A549 (cell line): ENCODE measurements at regions not wholly inside any gene's neighbourhood (a gene's known extent, or its start where the extent isn't known, plus 50 kb on each side); places are given as distances from the start of the nearest gene placed in this dataset.
A peak's percentile ranks its signal among the peaks of the same experiment; 100 is the strongest.

Experiments
- ATAC-seq, 2 experiments: fragments of 200-7000 bp in 1 of 2; fragments of >200 bp in 1 of 2; cut with Nextera tagmentation in 1 of 2; cut with Tn5 transposase in 1 of 2; 3 replicates each; pipeline versions ENCODE4 v1.8.0 to v1.9.1; 2018 to 2020; ENCODE audit warnings: mild to moderate bottlenecking in 1 of 2, moderate library complexity in 1 of 2
- CTCF ChIA-PET: fragments of 300-600 bp; sonication (Branson Sonifier 250); formaldehyde crosslinking; extraction: SDS; loops from one replicate; lab custom pipeline; 2021; ENCODE audit warnings: antibody characterized with exemption, inconsistent platforms; lab: Yijun Ruan, JAX
- POLR2A ChIA-PET: fragments of 350-600 bp; formaldehyde crosslinking; extraction: SDS; loops from one replicate; lab custom pipeline; 2021; ENCODE audit warnings: antibody characterized with exemption, inconsistent platforms; lab: Yijun Ruan, JAX
- DNase-seq, 2 experiments: peaks; one replicate each; pipeline versions ENCODE4 v3.0.0 to v3.0.0-alpha.2; 2011 to 2016; ENCODE audit warnings: low read depth in 1 of 2, low spot score in 1 of 2
- FAIRE-seq: peaks from 2 replicates; lab custom pipeline; 2011; peaks lifted over from hg19 to GRCh38; lab: Jason Lieb, UNC
- H3K27ac ChIP-seq, 2 experiments: fragments of >200 bp; sonication (Bioruptor Twin); formaldehyde crosslinking; 3 replicates each; pipeline ENCODE4 v1.5.1; 2016 to 2017
- H3K4me1 ChIP-seq: fragments of >200 bp; sonication (Bioruptor Twin); formaldehyde crosslinking; 3 replicates; pipeline ENCODE4 v1.6.1; 2016
- H3K4me2 ChIP-seq: fragments of >200 bp; sonication (Bioruptor Twin); formaldehyde crosslinking; 3 replicates; pipeline ENCODE4 v1.6.1; 2016
- H3K4me3 ChIP-seq: fragments of >200 bp; sonication (Bioruptor Twin); formaldehyde crosslinking; 3 replicates; pipeline ENCODE4 v1.5.1; 2016
- H3K9me3 ChIP-seq: fragments of >200 bp; sonication (Bioruptor Twin); formaldehyde crosslinking; 3 replicates; pipeline ENCODE4 v1.6.1; 2016
- BHLHE40 ChIP-seq: IDR thresholded peaks from 2 replicates; pipeline ENCODE4 v1.6.1; 2012; ENCODE audit warnings: low read depth, low read length, inconsistent platforms
- CBX8 ChIP-seq: fragments of 200-600 bp; sonication (generic); IDR thresholded peaks from 2 replicates; pipeline ENCODE4 v1.6.1; 2016
- CEBPB ChIP-seq, 2 experiments: fragments of >200 bp in 1 of 2; sonication (Bioruptor Twin) in 1 of 2; formaldehyde crosslinking in 1 of 2; IDR thresholded peaks; 2 replicates each; pipeline ENCODE4 v1.6.1; 2012 to 2016
- CHD2 ChIP-seq: fragments of 150-350 bp; IDR thresholded peaks from 2 replicates; pipeline ENCODE4 v1.6.1; 2014; ENCODE audit warnings: low read length; ENCODE audit not compliant: partially characterized antibody
- CHD4 ChIP-seq: fragments of 200-600 bp; sonication (generic); IDR thresholded peaks from 2 replicates; pipeline ENCODE4 v1.6.1; 2016; ENCODE audit warnings: antibody characterized with exemption, mild to moderate bottlenecking, borderline replicate concordance
- FOSL2 ChIP-seq, 2 experiments: fragments of 450-650 bp in 1 of 2; fragments of >200 bp in 1 of 2; sonication (Bioruptor Twin) in 1 of 2; formaldehyde crosslinking; IDR thresholded peaks; 2 replicates each; pipeline versions ENCODE4 v1.5.0 to v1.6.1; 2016 to 2020; ENCODE audit warnings: mild to moderate bottlenecking in 1 of 2, moderate library complexity in 1 of 2
- GATA3 ChIP-seq: IDR thresholded peaks from 2 replicates; pipeline ENCODE4 v1.6.1; 2012; ENCODE audit warnings: borderline replicate concordance
- JUNB ChIP-seq: fragments of >200 bp; sonication (Bioruptor Twin); formaldehyde crosslinking; IDR thresholded peaks from 2 replicates; pipeline ENCODE4 v1.6.1; 2016
- KDM1A ChIP-seq: fragments of 200-600 bp; sonication (generic); IDR thresholded peaks from 2 replicates; pipeline ENCODE4 v1.6.1; 2016; ENCODE audit warnings: low read depth, mild to moderate bottlenecking
- MAFK ChIP-seq: fragments of 450-650 bp; IDR thresholded peaks from 2 replicates; pipeline ENCODE4 v1.6.1; 2014; ENCODE audit not compliant: partially characterized antibody
- NR3C1 ChIP-seq: fragments of >200 bp; sonication (Bioruptor Twin); formaldehyde crosslinking; IDR thresholded peaks from 3 replicates; pipeline ENCODE4 v1.6.1; 2017
- TFCP2L1 ChIP-seq: fragments of 250-450 bp; sonication (Bioruptor Pico); IDR thresholded peaks from 2 replicates; pipeline ENCODE4 v1.5.0; 2021; ENCODE audit warnings: mild to moderate bottlenecking
- ZC3H11A ChIP-seq: fragments of 450-650 bp; IDR thresholded peaks from 2 replicates; pipeline ENCODE4 v1.6.1; 2014; ENCODE audit warnings: antibody characterized with exemption, mild to moderate bottlenecking
- ZFP36 ChIP-seq: fragments of 450-650 bp; IDR thresholded peaks from 2 replicates; pipeline ENCODE4 v1.6.1; 2014; ENCODE audit warnings: borderline replicate concordance; ENCODE audit not compliant: partially characterized antibody
- ZSCAN20 ChIP-seq: fragments of 250-450 bp; sonication (Bioruptor Pico); IDR thresholded peaks from 2 replicates; pipeline ENCODE4 v1.8.0; 2022; ENCODE audit warnings: mild to moderate bottlenecking, moderate library complexity
- WGBS: methylation state at CpG from one replicate; pipeline ENCODE4 v1.1.6; 2017; ENCODE audit errors: missing lambda C conversion rate; 5-methylcytosine and 5-hydroxymethylcytosine counted together
- TF ChIP-seq, protein P1 (sequence below): fragments of 250-450 bp; sonication (Bioruptor Pico); IDR thresholded peaks from 2 replicates; pipeline ENCODE4 v1.5.0; 2021; ENCODE audit warnings: mild to moderate bottlenecking, moderate library complexity, borderline replicate concordance
- TF ChIP-seq, protein P2 (sequence below): fragments of 200-600 bp; sonication (generic); IDR thresholded peaks from 2 replicates; pipeline ENCODE4 v1.6.1; 2016; ENCODE audit warnings: antibody characterized with exemption, mild to moderate bottlenecking, moderate library complexity
- TF ChIP-seq, protein P3 (sequence below): fragments of >200 bp; sonication (Bioruptor Twin); formaldehyde crosslinking; IDR thresholded peaks from 3 replicates; pipeline ENCODE4 v1.5.1; 2016
- TF ChIP-seq, protein P4 (sequence below): IDR thresholded peaks from 2 replicates; pipeline ENCODE4 v1.6.1; 2012

DNA sequence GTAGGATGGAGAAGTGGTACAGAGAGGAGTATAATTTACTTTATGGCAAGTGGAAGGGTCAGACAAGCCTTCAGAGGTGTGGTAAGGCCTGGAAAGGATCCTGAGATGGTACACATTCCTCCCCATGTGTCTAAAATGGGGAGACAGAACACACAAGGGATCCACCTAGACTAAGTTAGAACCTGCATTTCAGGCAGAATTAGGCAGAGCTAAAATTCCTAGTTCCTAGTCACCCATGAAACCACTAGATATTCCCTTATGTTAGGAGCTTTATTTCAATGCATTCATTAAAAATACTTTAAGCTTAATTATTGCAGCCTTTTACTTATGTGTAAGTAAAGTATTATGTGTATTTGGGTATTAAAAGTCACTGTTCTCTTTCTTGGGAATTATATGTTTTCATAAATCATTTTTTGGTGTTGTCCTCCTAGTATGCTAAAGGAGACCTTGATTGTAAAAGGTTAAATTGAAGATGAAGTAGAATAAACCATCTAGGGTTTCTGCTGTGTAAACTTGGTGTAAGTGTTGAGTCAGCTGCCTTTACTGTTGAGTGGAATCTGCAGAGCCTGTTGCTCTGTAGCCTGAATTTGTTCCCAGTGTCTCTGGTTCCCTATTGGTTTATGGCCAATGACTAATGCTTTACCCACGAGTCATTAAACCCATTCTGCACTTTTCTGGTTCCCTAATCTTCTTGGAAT lies 423.2 kb downstream of the ATP23 start:
- Histone ChIP-seq H3K9me3 (no peaks in the 10 kb centered on the region), H3K27ac (peak overlapping the region; percentile 47 to 83; a peak in 5 of 6 replicates), H3K4me2 (peak overlapping the region; percentile 43), H3K4me3 (no peak overlapping the region), H3K4me1 (peaks cover 18% of the 10 kb centered on the region)
- ChIA-PET CTCF (interaction anchor here (1.6 kb wide), 1 partner anchor 176 kb away, joined by 4 read pairs; no protein-coding TSS in a partner anchor), POLR2A (no interaction called here)
- peak; percentile 13 for FAIRE-seq
- ATAC-seq, result peak; percentile 89 to 94
- 3% methylated on average over 1 of the region's 1 CpG for WGBS
- TF ChIP-seq, protein P1, sequence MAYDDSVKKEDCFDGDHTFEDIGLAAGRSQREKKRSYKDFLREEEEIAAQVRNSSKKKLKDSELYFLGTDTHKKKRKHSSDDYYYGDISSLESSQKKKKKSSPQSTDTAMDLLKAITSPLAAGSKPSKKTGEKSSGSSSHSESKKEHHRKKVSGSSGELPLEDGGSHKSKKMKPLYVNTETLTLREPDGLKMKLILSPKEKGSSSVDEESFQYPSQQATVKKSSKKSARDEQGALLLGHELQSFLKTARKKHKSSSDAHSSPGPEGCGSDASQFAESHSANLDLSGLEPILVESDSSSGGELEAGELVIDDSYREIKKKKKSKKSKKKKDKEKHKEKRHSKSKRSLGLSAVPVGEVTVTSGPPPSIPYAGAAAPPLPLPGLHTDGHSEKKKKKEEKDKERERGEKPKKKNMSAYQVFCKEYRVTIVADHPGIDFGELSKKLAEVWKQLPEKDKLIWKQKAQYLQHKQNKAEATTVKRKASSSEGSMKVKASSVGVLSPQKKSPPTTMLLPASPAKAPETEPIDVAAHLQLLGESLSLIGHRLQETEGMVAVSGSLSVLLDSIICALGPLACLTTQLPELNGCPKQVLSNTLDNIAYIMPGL, result no peak
- TF ChIP-seq GATA3 (peak; percentile 84; the same call in 1 of the 2 replicates), NR3C1 (no peak), CHD2 (no peak), TFCP2L1 (CRISPR knock-in tag) (no peak), BHLHE40 (no peak), CEBPB (IDR thresholded peaks at IDR 0.05) (0 out of 4 replicates have a peak, but pooled peaks of 1 of the 2 experiments have one; percentile 22), ZSCAN20 (no peak), FOSL2 (IDR thresholded peaks at IDR 0.05) (peak; percentile 44; the same call in 1 of the 2 replicates), FOSL2 (CRISPR knock-in tag; IDR thresholded peaks at IDR 0.05) (peak; percentile 45; the same call in 1 of the 2 replicates), CBX8 (no peak), JUNB (peak; percentile 66), ZFP36 (no peak), MAFK (peak; percentile 81), KDM1A (no peak), ZC3H11A (no peak), CHD4 (no peak)
- TF ChIP-seq, protein P2, sequence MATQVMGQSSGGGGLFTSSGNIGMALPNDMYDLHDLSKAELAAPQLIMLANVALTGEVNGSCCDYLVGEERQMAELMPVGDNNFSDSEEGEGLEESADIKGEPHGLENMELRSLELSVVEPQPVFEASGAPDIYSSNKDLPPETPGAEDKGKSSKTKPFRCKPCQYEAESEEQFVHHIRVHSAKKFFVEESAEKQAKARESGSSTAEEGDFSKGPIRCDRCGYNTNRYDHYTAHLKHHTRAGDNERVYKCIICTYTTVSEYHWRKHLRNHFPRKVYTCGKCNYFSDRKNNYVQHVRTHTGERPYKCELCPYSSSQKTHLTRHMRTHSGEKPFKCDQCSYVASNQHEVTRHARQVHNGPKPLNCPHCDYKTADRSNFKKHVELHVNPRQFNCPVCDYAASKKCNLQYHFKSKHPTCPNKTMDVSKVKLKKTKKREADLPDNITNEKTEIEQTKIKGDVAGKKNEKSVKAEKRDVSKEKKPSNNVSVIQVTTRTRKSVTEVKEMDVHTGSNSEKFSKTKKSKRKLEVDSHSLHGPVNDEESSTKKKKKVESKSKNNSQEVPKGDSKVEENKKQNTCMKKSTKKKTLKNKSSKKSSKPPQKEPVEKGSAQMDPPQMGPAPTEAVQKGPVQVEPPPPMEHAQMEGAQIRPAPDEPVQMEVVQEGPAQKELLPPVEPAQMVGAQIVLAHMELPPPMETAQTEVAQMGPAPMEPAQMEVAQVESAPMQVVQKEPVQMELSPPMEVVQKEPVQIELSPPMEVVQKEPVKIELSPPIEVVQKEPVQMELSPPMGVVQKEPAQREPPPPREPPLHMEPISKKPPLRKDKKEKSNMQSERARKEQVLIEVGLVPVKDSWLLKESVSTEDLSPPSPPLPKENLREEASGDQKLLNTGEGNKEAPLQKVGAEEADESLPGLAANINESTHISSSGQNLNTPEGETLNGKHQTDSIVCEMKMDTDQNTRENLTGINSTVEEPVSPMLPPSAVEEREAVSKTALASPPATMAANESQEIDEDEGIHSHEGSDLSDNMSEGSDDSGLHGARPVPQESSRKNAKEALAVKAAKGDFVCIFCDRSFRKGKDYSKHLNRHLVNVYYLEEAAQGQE, result no peak
- TF ChIP-seq, protein P3, sequence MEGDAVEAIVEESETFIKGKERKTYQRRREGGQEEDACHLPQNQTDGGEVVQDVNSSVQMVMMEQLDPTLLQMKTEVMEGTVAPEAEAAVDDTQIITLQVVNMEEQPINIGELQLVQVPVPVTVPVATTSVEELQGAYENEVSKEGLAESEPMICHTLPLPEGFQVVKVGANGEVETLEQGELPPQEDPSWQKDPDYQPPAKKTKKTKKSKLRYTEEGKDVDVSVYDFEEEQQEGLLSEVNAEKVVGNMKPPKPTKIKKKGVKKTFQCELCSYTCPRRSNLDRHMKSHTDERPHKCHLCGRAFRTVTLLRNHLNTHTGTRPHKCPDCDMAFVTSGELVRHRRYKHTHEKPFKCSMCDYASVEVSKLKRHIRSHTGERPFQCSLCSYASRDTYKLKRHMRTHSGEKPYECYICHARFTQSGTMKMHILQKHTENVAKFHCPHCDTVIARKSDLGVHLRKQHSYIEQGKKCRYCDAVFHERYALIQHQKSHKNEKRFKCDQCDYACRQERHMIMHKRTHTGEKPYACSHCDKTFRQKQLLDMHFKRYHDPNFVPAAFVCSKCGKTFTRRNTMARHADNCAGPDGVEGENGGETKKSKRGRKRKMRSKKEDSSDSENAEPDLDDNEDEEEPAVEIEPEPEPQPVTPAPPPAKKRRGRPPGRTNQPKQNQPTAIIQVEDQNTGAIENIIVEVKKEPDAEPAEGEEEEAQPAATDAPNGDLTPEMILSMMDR, result no peak
- TF ChIP-seq, protein P4, sequence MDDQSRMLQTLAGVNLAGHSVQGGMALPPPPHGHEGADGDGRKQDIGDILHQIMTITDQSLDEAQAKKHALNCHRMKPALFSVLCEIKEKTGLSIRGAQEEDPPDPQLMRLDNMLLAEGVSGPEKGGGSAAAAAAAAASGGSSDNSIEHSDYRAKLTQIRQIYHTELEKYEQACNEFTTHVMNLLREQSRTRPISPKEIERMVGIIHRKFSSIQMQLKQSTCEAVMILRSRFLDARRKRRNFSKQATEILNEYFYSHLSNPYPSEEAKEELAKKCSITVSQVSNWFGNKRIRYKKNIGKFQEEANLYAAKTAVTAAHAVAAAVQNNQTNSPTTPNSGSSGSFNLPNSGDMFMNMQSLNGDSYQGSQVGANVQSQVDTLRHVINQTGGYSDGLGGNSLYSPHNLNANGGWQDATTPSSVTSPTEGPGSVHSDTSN, result peak; percentile 22; the same call in 1 of the 2 replicates
- peak; percentile 25 to 77 for DNase-seq
